Transverse colon (tissue), 3 donors: ENCODE measurements at regions not wholly inside any gene's neighbourhood (a gene's known extent, or its start where the extent isn't known, plus 50 kb on each side); places are given as distances from the start of the nearest gene placed in this dataset.

Experiments
- POLR2A ChIP-seq: fragments of 450-650 bp; IDR thresholded peaks from one replicate; pipeline ENCODE4 v1.6.1; 2016; ENCODE audit warnings: antibody characterized with exemption, mild to moderate bottlenecking, moderate library complexity
- TF ChIP-seq, protein P1 (sequence below), 5 experiments: fragments of 200-600 bp in 3 of 5; fragments of 450-650 bp in 2 of 5; sonication (generic) in 3 of 5; IDR thresholded peaks; 1 replicate in 2 of 5; 2 replicates in 3 of 5; pipeline ENCODE4 v1.5.1; 2016 to 2017; ENCODE audit warnings: antibody characterized with exemption in 5 of 5, inconsistent platforms in 3 of 5, mild to moderate bottlenecking in 2 of 5, moderate library complexity in 1 of 5

DNA sequence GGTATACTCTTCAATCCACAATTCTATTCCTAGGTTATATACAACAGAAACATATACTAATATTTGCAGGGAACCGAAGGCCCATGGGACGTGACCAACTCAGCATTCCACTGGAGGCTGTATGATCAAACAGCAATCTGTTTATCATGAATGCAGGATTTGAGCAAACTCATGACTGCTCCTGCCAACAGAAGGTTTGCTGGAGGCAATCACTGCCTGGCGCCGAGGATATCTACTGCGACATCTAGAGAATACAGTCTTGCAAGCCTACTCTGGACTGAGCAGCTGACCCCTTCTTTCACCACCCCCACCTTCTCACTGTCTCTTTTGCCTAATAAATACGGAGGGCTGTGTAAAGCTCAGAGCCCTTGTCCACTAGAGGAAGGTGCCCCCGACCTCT lies 90.5 kb upstream of the CDH10 start:
- TF ChIP-seq, protein P1, sequence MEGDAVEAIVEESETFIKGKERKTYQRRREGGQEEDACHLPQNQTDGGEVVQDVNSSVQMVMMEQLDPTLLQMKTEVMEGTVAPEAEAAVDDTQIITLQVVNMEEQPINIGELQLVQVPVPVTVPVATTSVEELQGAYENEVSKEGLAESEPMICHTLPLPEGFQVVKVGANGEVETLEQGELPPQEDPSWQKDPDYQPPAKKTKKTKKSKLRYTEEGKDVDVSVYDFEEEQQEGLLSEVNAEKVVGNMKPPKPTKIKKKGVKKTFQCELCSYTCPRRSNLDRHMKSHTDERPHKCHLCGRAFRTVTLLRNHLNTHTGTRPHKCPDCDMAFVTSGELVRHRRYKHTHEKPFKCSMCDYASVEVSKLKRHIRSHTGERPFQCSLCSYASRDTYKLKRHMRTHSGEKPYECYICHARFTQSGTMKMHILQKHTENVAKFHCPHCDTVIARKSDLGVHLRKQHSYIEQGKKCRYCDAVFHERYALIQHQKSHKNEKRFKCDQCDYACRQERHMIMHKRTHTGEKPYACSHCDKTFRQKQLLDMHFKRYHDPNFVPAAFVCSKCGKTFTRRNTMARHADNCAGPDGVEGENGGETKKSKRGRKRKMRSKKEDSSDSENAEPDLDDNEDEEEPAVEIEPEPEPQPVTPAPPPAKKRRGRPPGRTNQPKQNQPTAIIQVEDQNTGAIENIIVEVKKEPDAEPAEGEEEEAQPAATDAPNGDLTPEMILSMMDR (IDR thresholded peaks at IDR 0.05) = no peak
- no peak for TF ChIP-seq POLR2A
